CD4-positive, alpha-beta T cell (primary cell): ENCODE measurements at regions not wholly inside any gene's neighbourhood (a gene's known extent, or its start where the extent isn't known, plus 50 kb on each side); places are given as distances from the start of the nearest gene placed in this dataset.

Source experiments
- ATAC-seq: fragments of 200-7000 bp; cut with Tn5 transposase; one replicate; pipeline ENCODE4 v1.10.0; 2022; ENCODE audit warnings: mild to moderate bottlenecking; ENCODE audit not compliant: poor library complexity
- CTCF ChIA-PET: fragments of 350-600 bp; sonication (Branson Sonifier 250); formaldehyde crosslinking; loops from one replicate; lab custom pipeline; 2021; ENCODE audit warnings: antibody characterized with exemption, inconsistent platforms; lab: Charles Lee
- POLR2A ChIA-PET: fragments of 350-600 bp; sonication (Branson Sonifier 250); formaldehyde crosslinking; loops from one replicate; lab custom pipeline; 2021; ENCODE audit warnings: antibody characterized with exemption, inconsistent platforms; lab: Charles Lee
- DNase-seq, 14 experiments: peaks; one replicate each; pipeline ENCODE4 v3.0.0-alpha.2; 2013 to 2020; ENCODE audit warnings: mixed read lengths in 2 of 14
- H3K27ac ChIP-seq, 2 donors: one replicate each; pipeline versions ENCODE4 v1.5.1 to v1.7.0; 2013; ENCODE audit warnings: low read length in 2 of 2, low read depth in 1 of 2, mild to moderate bottlenecking in 1 of 2
- H3K27me3 ChIP-seq, 2 experiments: 1 replicate in 1 of 2; 2 replicates in 1 of 2; pipeline versions ENCODE4 v1.6.1 to v1.7.0; 2013; ENCODE audit warnings: low read length in 2 of 2, control low read depth in 1 of 2, mild to moderate bottlenecking in 1 of 2, moderate library complexity in 1 of 2; ENCODE audit not compliant: insufficient read depth in 2 of 2, control insufficient read depth in 1 of 2
- H3K36me3 ChIP-seq: one replicate; pipeline ENCODE4 v1.6.1; 2013; ENCODE audit warnings: low read length, control low read depth; ENCODE audit not compliant: insufficient read depth
- H3K4me1 ChIP-seq: one replicate; pipeline ENCODE4 v1.6.1; 2013; ENCODE audit warnings: low read length, control low read depth; ENCODE audit not compliant: insufficient read depth
- H3K4me3 ChIP-seq: one replicate; pipeline ENCODE4 v1.5.1; 2013; ENCODE audit warnings: mild to moderate bottlenecking, low read length, moderate library complexity
- H3K9me3 ChIP-seq, 2 experiments: 1 replicate in 1 of 2; 2 replicates in 1 of 2; pipeline versions ENCODE4 v1.6.1 to v1.7.0; 2013; ENCODE audit warnings: low read length in 2 of 2, mild to moderate bottlenecking in 2 of 2, control low read depth in 1 of 2, moderate library complexity in 1 of 2; ENCODE audit not compliant: control insufficient read depth in 1 of 2, insufficient read depth in 1 of 2
- H3K27ac Mint-ChIP-seq: one replicate; pipeline ENCODE4 v1.8.0; 2020; ENCODE audit warnings: mixed read lengths
- H3K27me3 Mint-ChIP-seq: one replicate; pipeline ENCODE4 v1.8.0; 2021; ENCODE audit warnings: mixed read lengths
- H3K36me3 Mint-ChIP-seq: one replicate; pipeline ENCODE4 v1.8.0; 2021; ENCODE audit warnings: low read depth, mixed read lengths
- H3K4me1 Mint-ChIP-seq: one replicate; pipeline ENCODE4 v1.8.0; 2021; ENCODE audit warnings: low read depth, mixed read lengths
- H3K4me3 Mint-ChIP-seq: one replicate; pipeline ENCODE4 v1.8.0; 2020; ENCODE audit warnings: mild to moderate bottlenecking, mixed read lengths
- H3K9me3 Mint-ChIP-seq: one replicate; pipeline ENCODE4 v1.8.0; 2020; ENCODE audit warnings: mixed read lengths
- intact Hi-C, 2 experiments: fragments of 100-400 bp; cut with DNase I in 1 of 2; cut with micrococcal nuclease in 1 of 2; formaldehyde crosslinking; loops; one replicate each; pipeline versions ENCODE4 v1.15.1 to v1.9.0; 2023 to 2025; cut with DNase I, micrococcal nuclease
- TF ChIP-seq, protein P1 (sequence below): fragments of 200-600 bp; IDR thresholded peaks from one replicate; pipeline ENCODE4 v1.8.0; 2022; ENCODE audit warnings: antibody characterized with exemption, mild to moderate bottlenecking

GRCh38 chr4:181672751-181673150 lies 570.5 kb upstream of the TENM3 start:
- no peaks in the 10 kb centered on the region for H3K4me1 ChIP-seq
- no peaks in the 10 kb centered on the region for H3K4me1 Mint-ChIP-seq

DNA sequence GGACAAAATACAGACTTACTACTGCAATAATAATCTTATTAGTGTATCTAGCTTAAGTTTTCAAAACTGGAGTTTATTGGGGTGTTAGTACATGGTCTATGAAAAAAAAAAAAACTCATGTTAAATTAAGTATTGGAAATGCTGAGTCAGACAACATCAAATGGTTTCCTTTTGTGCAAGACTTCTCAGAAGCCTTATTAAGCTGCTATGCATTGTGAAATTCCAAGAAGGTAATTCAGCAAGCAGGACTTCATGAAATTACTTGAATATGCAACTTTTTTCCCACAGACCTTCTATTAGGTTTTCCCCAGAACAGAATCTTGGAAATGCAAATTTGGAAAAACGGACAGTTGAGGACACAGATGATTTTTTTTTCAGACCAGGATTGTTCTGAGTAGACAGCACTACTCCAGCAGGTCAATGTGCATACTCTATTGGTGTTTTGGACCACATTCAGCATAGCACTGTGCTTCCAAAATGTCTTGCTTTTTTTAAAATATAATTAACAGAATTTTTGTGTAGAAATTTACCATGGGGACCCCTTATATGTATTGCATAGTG lies 568.8 kb upstream of the TENM3 start:
- no peak for ATAC-seq
- Mint-ChIP-seq H3K9me3 (no peaks in the 10 kb centered on the region), H3K4me3 (no peak overlapping the region), H3K36me3 (no peaks in the 10 kb centered on the region), H3K27ac (no peak overlapping the region), H3K27me3 (no peaks in the 10 kb centered on the region), H3K4me1 (no peaks in the 10 kb centered on the region)
- CTCF ChIA-PET: no interaction called here
- H3K27ac ChIP-seq: no peak overlapping the region
- H3K36me3 ChIP-seq: no peaks in the 10 kb centered on the region
- no peaks in the 10 kb centered on the region for H3K4me1 ChIP-seq
- no peaks in the 10 kb centered on the region for H3K27me3 ChIP-seq
- peaks cover 0 to 3% of the 10 kb centered on the region in 2 experiments for H3K9me3 ChIP-seq
- POLR2A ChIA-PET: no interaction called here
- TF ChIP-seq, protein P1, sequence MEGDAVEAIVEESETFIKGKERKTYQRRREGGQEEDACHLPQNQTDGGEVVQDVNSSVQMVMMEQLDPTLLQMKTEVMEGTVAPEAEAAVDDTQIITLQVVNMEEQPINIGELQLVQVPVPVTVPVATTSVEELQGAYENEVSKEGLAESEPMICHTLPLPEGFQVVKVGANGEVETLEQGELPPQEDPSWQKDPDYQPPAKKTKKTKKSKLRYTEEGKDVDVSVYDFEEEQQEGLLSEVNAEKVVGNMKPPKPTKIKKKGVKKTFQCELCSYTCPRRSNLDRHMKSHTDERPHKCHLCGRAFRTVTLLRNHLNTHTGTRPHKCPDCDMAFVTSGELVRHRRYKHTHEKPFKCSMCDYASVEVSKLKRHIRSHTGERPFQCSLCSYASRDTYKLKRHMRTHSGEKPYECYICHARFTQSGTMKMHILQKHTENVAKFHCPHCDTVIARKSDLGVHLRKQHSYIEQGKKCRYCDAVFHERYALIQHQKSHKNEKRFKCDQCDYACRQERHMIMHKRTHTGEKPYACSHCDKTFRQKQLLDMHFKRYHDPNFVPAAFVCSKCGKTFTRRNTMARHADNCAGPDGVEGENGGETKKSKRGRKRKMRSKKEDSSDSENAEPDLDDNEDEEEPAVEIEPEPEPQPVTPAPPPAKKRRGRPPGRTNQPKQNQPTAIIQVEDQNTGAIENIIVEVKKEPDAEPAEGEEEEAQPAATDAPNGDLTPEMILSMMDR: no peak
- no peak for DNase-seq
- no peak overlapping the region for H3K4me3 ChIP-seq
- intact Hi-C loops: no loop called here

More at GRCh38 chr4:181672751-181673150, 570.5 kb upstream of the TENM3 start:
- TF ChIP-seq, protein P1: no peak
- no peaks in the 10 kb centered on the region for H3K27me3 ChIP-seq
- H3K4me3 Mint-ChIP-seq: no peak overlapping the region
- no peak for DNase-seq
- peaks cover 2% of the 10 kb centered on the region for H3K9me3 Mint-ChIP-seq
- H3K4me3 ChIP-seq: no peak overlapping the region
- CTCF ChIA-PET: no interaction called here
- POLR2A ChIA-PET: no interaction called here
- no peak overlapping the region for H3K27ac Mint-ChIP-seq
- H3K36me3 ChIP-seq: no peaks in the 10 kb centered on the region
- H3K36me3 Mint-ChIP-seq: no peaks in the 10 kb centered on the region
- no peaks in the 10 kb centered on the region for H3K27me3 Mint-ChIP-seq
- no peak for ATAC-seq
- no peak overlapping the region for H3K27ac ChIP-seq
- peaks cover 0 to 3% of the 10 kb centered on the region in 2 experiments for H3K9me3 ChIP-seq
- intact Hi-C loops: no loop called here

DNA sequence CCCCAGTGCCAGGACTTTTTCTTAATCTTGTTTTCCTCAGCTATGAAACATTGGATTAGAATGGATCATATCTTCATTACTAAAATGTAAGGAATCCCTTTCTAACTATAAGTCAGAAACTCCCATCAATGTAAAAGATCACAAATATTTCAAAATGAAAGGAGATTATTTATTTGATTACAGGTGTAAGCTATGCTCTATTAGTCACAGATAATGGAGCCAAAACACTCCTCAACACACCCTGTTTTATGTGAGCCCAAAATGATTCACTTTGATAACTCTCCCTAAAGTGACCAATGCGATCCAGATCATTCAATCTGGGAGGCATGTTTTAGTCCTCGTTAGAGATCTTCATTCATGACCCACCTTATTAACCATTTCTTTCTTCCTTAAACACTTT lies 566.7 kb upstream of the TENM3 start:
- Histone ChIP-seq H3K27ac (no peak overlapping the region), H3K4me1 (no peaks in the 10 kb centered on the region), H3K9me3 (peaks cover 0 to 3% of the 10 kb centered on the region in 2 experiments), H3K36me3 (no peaks in the 10 kb centered on the region), H3K4me3 (no peak overlapping the region), H3K27me3 (no peaks in the 10 kb centered on the region)
- no peak for DNase-seq
- no peaks in the 10 kb centered on the region for H3K4me1 Mint-ChIP-seq
- no peaks in the 10 kb centered on the region for H3K36me3 Mint-ChIP-seq
- peaks cover 2% of the 10 kb centered on the region for H3K9me3 Mint-ChIP-seq
- TF ChIP-seq, protein P1: no peak
- no peak overlapping the region for H3K4me3 Mint-ChIP-seq
- ChIA-PET POLR2A (no interaction called here), CTCF (no interaction called here)
- intact Hi-C loops: no loop called here
- no peaks in the 10 kb centered on the region for H3K27me3 Mint-ChIP-seq
- no peak overlapping the region for H3K27ac Mint-ChIP-seq
- ATAC-seq: no peak
